ENCODE measurements at regions not wholly inside any gene's neighbourhood (a gene's known extent, or its start where the extent isn't known, plus 50 kb on each side); places are given as distances from the start of the nearest gene placed in this dataset.

DNA sequence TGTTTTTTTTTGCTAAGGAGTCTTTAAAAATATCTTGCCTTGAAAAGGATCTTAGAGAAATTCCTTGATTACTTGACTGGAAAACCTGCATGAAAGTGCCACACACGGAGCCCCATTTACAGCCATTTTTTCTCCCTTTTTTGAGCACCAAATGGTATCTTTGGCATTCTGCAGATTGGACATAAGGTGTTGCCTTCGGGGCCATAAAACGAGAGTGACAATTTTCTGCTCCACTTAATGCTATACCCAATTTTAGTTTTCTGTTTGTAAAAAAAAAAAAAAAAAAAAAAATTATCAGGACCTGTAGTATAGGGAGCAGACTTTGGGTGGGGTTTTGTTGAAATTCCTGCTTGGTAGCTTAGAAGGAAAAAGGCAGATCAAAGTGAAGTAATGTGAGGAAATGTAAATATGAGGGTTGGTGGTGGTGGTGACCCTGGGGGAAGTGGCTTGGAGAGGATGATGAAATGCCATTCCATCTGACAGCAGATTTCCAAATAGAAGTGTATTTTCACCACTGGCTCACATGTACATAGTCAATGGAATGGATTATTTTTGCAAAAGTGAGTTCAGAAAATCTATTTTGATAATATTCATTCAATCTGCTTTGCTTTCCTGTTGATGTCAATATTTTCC lies 212.1 kb upstream of the SOX4 start:
- TF ChIP-seq CTCF (IDR thresholded peaks at IDR 0.05) = no peak
- no peak for TF ChIP-seq EZH2 (IDR thresholded peaks at IDR 0.05; ENCODE audit: borderline replicate concordance, insufficient read depth, low read depth, low read length, poor library complexity, severe bottlenecking)

Data from B cell (primary cell).